Endothelial cell (in vitro differentiated cells): ENCODE measurements at regions not wholly inside any gene's neighbourhood (a gene's known extent, or its start where the extent isn't known, plus 50 kb on each side); places are given as distances from the start of the nearest gene placed in this dataset.
A peak's percentile ranks its signal among the peaks of the same experiment; 100 is the strongest.

Experiments
- DNase-seq: peaks from one replicate; pipeline ENCODE4 v3.0.0; 2021; ENCODE audit warnings: low spot score
- H3K27ac Mint-ChIP-seq: one replicate; pipeline ENCODE4 v1.8.0; 2021; ENCODE audit warnings: mixed read lengths, inconsistent platforms; ENCODE audit not compliant: unreplicated experiment
- H3K27me3 Mint-ChIP-seq: one replicate; pipeline ENCODE4 v1.8.0; 2021; ENCODE audit warnings: mild to moderate bottlenecking, moderate library complexity, mixed read lengths, inconsistent platforms; ENCODE audit not compliant: unreplicated experiment
- H3K36me3 Mint-ChIP-seq: one replicate; pipeline ENCODE4 v1.8.0; 2021; ENCODE audit warnings: mild to moderate bottlenecking, low read depth, mixed read lengths, inconsistent platforms; ENCODE audit not compliant: unreplicated experiment
- H3K4me1 Mint-ChIP-seq: one replicate; pipeline ENCODE4 v1.8.0; 2021; ENCODE audit warnings: mild to moderate bottlenecking, mixed read lengths, inconsistent platforms; ENCODE audit not compliant: unreplicated experiment
- H3K4me3 Mint-ChIP-seq: one replicate; pipeline ENCODE4 v1.8.0; 2021; ENCODE audit warnings: mild to moderate bottlenecking, mixed read lengths, inconsistent platforms; ENCODE audit not compliant: unreplicated experiment
- H3K9me3 Mint-ChIP-seq: one replicate; pipeline ENCODE4 v1.8.0; 2021; ENCODE audit warnings: mixed read lengths, inconsistent platforms; ENCODE audit not compliant: unreplicated experiment
- CTCF ChIP-seq: fragments of 200-600 bp; sonication (generic); IDR thresholded peaks from one replicate; pipeline ENCODE4 v1.5.0; 2021; ENCODE audit warnings: antibody characterized with exemption; ENCODE audit not compliant: unreplicated experiment

GRCh38 chr1:110752941-110753725, 78.4 kb upstream of the KCNA3 start:
- no peak for DNase-seq
- no peaks in the 10 kb centered on the region for H3K9me3 Mint-ChIP-seq
- no peaks in the 10 kb centered on the region for H3K4me1 Mint-ChIP-seq
- no peak for TF ChIP-seq CTCF
- no peak overlapping the region for H3K4me3 Mint-ChIP-seq
- peaks cover 3% of the 10 kb centered on the region for H3K27me3 Mint-ChIP-seq
- no peaks in the 10 kb centered on the region for H3K36me3 Mint-ChIP-seq
- H3K27ac Mint-ChIP-seq: no peak overlapping the region

DNA sequence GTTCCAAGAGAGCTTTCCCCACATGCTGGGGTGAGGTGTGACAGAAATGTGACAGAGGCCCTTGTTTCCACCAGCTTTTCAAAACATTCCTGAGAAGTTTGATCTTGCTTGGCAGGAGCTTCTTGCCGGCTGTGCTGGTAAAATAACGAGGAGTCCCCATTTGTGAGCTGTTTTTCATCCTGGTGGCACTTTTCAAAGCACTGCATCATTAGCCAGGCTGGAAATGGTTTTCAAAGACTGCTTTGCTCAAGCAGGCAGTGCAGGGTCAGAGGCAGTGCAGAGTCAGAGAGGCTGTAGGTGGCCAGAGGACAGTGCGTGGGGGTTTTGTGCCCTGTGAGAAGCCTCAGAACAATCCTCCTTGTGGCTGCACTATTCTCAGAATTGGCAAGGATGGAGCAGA, 75.8 kb upstream of the KCNA3 start:
- Mint-ChIP-seq H3K4me1 (no peaks in the 10 kb centered on the region), H3K36me3 (no peaks in the 10 kb centered on the region), H3K27ac (no peak overlapping the region), H3K9me3 (no peaks in the 10 kb centered on the region), H3K27me3 (peaks cover 3% of the 10 kb centered on the region), H3K4me3 (no peak overlapping the region)
- no peak for DNase-seq
- no peak for TF ChIP-seq CTCF

DNA sequence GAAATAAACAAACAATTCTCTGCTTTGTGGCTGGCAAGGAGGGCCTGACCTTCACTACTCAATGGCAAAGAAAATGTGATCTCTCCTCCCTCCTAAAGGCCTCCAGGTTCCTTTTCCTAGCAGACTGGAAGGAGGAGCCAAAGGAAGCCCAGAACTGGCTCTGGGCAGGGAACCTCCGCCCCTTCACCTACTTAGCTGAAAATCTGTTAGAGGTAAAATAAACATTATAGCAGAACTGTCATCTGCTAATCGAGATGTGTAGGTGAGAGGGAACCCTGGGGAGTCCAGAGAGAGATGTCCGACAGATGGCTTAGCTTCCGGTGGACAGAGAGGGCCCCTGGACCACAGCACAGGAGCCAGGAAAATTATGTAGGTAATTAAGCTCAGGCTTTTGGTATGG, 75.2 kb upstream of the KCNA3 start:
- no peak for TF ChIP-seq CTCF
- Mint-ChIP-seq H3K4me1 (no peaks in the 10 kb centered on the region), H3K4me3 (no peak overlapping the region), H3K27me3 (peaks cover 3% of the 10 kb centered on the region), H3K9me3 (no peaks in the 10 kb centered on the region), H3K36me3 (no peaks in the 10 kb centered on the region), H3K27ac (no peak overlapping the region)
- no peak for DNase-seq

GRCh38 chr1:110746644-110747259, 72.0 kb upstream of the KCNA3 start:
- DNase-seq: peak; percentile 72
- no peaks in the 10 kb centered on the region for H3K4me1 Mint-ChIP-seq
- no peak overlapping the region for H3K4me3 Mint-ChIP-seq
- no peak for TF ChIP-seq CTCF
- peaks cover 2% of the 10 kb centered on the region for H3K27me3 Mint-ChIP-seq
- no peaks in the 10 kb centered on the region for H3K36me3 Mint-ChIP-seq
- no peak overlapping the region for H3K27ac Mint-ChIP-seq
- no peaks in the 10 kb centered on the region for H3K9me3 Mint-ChIP-seq

DNA sequence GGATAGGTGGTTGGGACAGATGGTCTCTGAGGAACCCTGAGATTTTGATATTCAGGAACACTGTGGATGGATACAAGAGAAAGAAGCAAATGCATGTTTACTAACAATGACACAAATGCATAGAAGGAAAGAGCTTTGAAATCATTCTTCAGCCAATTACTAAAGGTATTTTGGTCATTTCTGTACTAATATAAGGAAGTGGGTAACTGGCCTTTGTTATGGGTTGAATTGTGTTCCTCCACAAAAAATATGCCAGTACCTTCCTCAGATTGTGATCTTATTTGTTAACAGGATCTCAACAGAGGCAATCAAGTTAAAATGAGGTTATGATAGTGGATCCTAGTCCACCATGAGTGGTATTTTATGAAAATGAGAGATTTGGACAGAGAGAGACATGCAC, 68.7 kb upstream of the KCNA3 start:
- Mint-ChIP-seq H3K4me3 (no peak overlapping the region), H3K4me1 (no peaks in the 10 kb centered on the region), H3K27ac (no peak overlapping the region), H3K9me3 (no peaks in the 10 kb centered on the region), H3K36me3 (no peaks in the 10 kb centered on the region), H3K27me3 (peaks cover 2% of the 10 kb centered on the region)
- TF ChIP-seq CTCF: no peak
- DNase-seq: no peak
